ENCODE measurements at regions not wholly inside any gene's neighbourhood (a gene's known extent, or its start where the extent isn't known, plus 50 kb on each side); places are given as distances from the start of the nearest gene placed in this dataset.

GRCh38 chr9:136611606-136612005 lies 51.1 kb upstream of the EGFL7 start:
- TF ChIP-seq POLR2A (IDR thresholded peaks at IDR 0.05) (no peak), CTCF (IDR thresholded peaks at IDR 0.05) (no peak)

Data from right lobe of liver (tissue), 4 donors.